Neural progenitor cell (in vitro differentiated cells): ENCODE measurements at regions not wholly inside any gene's neighbourhood (a gene's known extent, or its start where the extent isn't known, plus 50 kb on each side); places are given as distances from the start of the nearest gene placed in this dataset.

Experiments
- DNase-seq: peaks from one replicate; pipeline ENCODE4 v3.0.0-alpha.2; 2016; ENCODE audit warnings: low spot score
- H2AFZ ChIP-seq: fragments of 200-600 bp; sonication (generic); replicated peaks from 2 replicates; pipeline ENCODE4 v1.6.1; 2016; ENCODE audit warnings: antibody characterized with exemption
- H3F3A ChIP-seq: fragments of 200-600 bp; sonication (generic); 2 replicates; pipeline ENCODE4 v1.6.1; 2016; ENCODE audit warnings: antibody characterized with exemption, low read depth
- H3K27ac ChIP-seq: fragments of 200-600 bp; sonication (generic); 2 replicates; pipeline ENCODE4 v1.5.1; 2016; ENCODE audit warnings: mild to moderate bottlenecking
- H3K27me3 ChIP-seq: fragments of 200-600 bp; sonication (generic); 2 replicates; pipeline ENCODE4 v1.6.1; 2016; ENCODE audit warnings: mild to moderate bottlenecking, moderate library complexity
- H3K36me3 ChIP-seq: fragments of 200-600 bp; sonication (generic); 2 replicates; pipeline ENCODE4 v1.5.1; 2016
- H3K4me1 ChIP-seq: fragments of 200-600 bp; sonication (generic); 2 replicates; pipeline ENCODE4 v1.6.1; 2016; ENCODE audit warnings: mixed run types
- H3K4me2 ChIP-seq: fragments of 200-600 bp; sonication (generic); 2 replicates; pipeline ENCODE4 v1.6.1; 2016
- H3K4me3 ChIP-seq: fragments of 200-600 bp; sonication (generic); 2 replicates; pipeline ENCODE4 v1.5.1; 2016
- H3K79me2 ChIP-seq: fragments of 200-600 bp; sonication (generic); 2 replicates; pipeline ENCODE4 v1.6.1; 2016; ENCODE audit warnings: low read depth
- H3K9ac ChIP-seq: fragments of 200-600 bp; sonication (generic); 2 replicates; pipeline ENCODE4 v1.6.1; 2016
- H3K9me3 ChIP-seq: fragments of 200-600 bp; sonication (generic); 2 replicates; pipeline ENCODE4 v1.5.1; 2016; ENCODE audit warnings: low read depth
- H4K20me1 ChIP-seq: fragments of 200-600 bp; sonication (generic); 2 replicates; pipeline ENCODE4 v1.6.1; 2016; ENCODE audit warnings: low read depth
- H3K27ac Mint-ChIP-seq: 3 replicates; pipeline ENCODE4 v1.8.0; 2021; ENCODE audit warnings: mixed read lengths
- H3K27me3 Mint-ChIP-seq: 2 replicates; pipeline ENCODE4 v1.8.0; 2022; ENCODE audit warnings: low read depth, mild to moderate bottlenecking, inconsistent platforms, moderate library complexity, mixed read lengths; ENCODE audit not compliant: insufficient read depth
- H3K36me3 Mint-ChIP-seq: 3 replicates; pipeline ENCODE4 v1.8.0; 2021; ENCODE audit warnings: mixed read lengths
- H3K4me1 Mint-ChIP-seq: 3 replicates; pipeline ENCODE4 v1.8.0; 2021; ENCODE audit warnings: mixed read lengths
- H3K4me3 Mint-ChIP-seq: 3 replicates; pipeline ENCODE4 v1.8.0; 2021; ENCODE audit warnings: mild to moderate bottlenecking, moderate library complexity, mixed read lengths
- H3K9me3 Mint-ChIP-seq: 3 replicates; pipeline ENCODE4 v1.8.0; 2020; ENCODE audit warnings: mixed read lengths
- EZH2 ChIP-seq: fragments of 200-600 bp; sonication (generic); IDR thresholded peaks from 2 replicates; pipeline ENCODE4 v1.6.1; 2017; ENCODE audit warnings: antibody characterized with exemption, mild to moderate bottlenecking, moderate library complexity
- EZH2phosphoT487 ChIP-seq: fragments of 200-600 bp; sonication (generic); IDR thresholded peaks from 2 replicates; pipeline ENCODE4 v1.6.1; 2017; ENCODE audit warnings: antibody characterized with exemption
- TF ChIP-seq, protein P1 (sequence below): fragments of 200-600 bp; sonication (generic); IDR thresholded peaks from 2 replicates; pipeline ENCODE4 v1.5.1; 2017; ENCODE audit warnings: antibody characterized with exemption, mild to moderate bottlenecking

DNA sequence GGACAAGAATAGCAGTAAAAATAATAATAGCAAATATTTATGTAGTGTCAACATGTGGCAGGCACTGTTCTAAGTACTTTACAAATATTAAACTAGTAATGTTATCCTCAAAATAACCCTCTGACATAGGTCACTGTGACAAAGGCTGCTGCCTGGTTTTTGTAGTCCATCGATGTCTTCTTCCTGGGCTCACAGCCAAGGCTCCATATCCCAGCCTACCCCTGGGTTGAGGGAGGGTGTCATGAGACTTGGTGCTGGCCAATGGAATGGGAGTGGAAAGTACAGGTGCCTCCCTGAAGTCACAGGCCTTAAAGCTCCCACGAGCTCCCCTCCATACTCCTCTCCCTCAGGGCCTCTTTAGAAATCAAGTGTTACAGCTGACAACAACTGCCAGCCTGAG, 159.3 kb downstream of the CYRIA start:
- TF ChIP-seq EZH2phosphoT487 (no peak), EZH2 (no peak)
- TF ChIP-seq, protein P1, sequence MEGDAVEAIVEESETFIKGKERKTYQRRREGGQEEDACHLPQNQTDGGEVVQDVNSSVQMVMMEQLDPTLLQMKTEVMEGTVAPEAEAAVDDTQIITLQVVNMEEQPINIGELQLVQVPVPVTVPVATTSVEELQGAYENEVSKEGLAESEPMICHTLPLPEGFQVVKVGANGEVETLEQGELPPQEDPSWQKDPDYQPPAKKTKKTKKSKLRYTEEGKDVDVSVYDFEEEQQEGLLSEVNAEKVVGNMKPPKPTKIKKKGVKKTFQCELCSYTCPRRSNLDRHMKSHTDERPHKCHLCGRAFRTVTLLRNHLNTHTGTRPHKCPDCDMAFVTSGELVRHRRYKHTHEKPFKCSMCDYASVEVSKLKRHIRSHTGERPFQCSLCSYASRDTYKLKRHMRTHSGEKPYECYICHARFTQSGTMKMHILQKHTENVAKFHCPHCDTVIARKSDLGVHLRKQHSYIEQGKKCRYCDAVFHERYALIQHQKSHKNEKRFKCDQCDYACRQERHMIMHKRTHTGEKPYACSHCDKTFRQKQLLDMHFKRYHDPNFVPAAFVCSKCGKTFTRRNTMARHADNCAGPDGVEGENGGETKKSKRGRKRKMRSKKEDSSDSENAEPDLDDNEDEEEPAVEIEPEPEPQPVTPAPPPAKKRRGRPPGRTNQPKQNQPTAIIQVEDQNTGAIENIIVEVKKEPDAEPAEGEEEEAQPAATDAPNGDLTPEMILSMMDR, result no peak
- no peak overlapping the region for H3K27ac ChIP-seq
- Mint-ChIP-seq H3K36me3 (no peaks in the 10 kb centered on the region), H3K4me3 (no peak overlapping the region), H3K4me1 (peaks cover 21% of the 10 kb centered on the region), H3K27ac (no peak overlapping the region), H3K27me3 (peaks cover 10% of the 10 kb centered on the region), H3K9me3 (peaks cover 2% of the 10 kb centered on the region)
- peaks cover 19% of the 10 kb centered on the region for H3K27me3 ChIP-seq
- H3K79me2 ChIP-seq, result no peaks in the 10 kb centered on the region
- no peak overlapping the region for H3K4me2 ChIP-seq
- no peaks in the 10 kb centered on the region for H4K20me1 ChIP-seq
- no peak overlapping the region for H2AFZ ChIP-seq
- no peaks in the 10 kb centered on the region for H3K9me3 ChIP-seq
- no peak for DNase-seq
- H3K9ac ChIP-seq, result no peak overlapping the region
- H3K4me3 ChIP-seq, result no peak overlapping the region
- H3K4me1 ChIP-seq, result peaks cover 7% of the 10 kb centered on the region
- peaks cover 5% of the 10 kb centered on the region for H3F3A ChIP-seq
- no peaks in the 10 kb centered on the region for H3K36me3 ChIP-seq

DNA sequence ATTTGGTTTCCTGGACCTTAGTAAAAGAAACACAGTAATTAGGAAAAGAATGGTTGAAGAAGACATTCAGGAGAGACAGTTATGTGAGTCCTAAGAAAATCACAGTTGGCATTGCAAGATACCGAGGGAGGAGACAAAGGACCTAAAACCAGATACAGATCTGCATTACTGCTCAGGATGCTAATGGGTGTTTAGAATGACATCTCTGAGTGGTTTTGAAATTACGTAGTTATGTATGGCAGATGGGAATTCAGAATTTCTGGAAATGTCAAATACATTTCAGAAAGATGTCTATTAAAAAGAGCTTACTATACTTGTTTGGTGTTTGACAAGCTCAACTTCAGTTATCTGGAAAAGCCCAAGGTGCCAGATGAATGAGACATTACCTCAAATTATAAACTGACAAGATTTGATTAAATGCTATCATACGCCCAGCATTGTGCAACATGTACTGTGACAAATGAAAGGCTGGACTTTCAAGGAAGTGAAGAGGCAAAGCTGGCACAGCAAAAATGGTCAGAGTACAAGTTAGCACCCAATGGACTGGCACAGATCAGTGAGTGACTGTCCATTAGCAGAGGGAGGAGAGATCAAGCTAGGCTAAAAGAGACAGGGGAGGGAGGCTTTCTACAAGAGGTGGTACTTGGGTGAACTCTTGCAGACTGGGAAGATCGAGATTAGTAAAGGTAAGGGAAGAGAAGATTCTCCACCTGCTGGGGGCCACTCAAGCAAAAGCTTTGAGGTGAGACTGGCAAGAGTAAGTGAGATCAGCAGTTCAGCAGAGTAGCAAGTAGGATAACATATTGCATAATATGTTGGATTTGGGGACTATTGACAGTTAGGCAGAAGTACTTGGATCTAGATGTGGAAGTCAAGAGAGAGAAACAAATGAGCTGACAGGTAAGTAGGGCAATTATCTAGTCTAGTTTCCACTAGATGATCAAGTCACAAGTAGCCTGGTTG, 168.9 kb downstream of the CYRIA start:
- no peak for DNase-seq
- Histone ChIP-seq H3K4me1 (no peaks in the 10 kb centered on the region), H3K9ac (no peak overlapping the region), H4K20me1 (no peaks in the 10 kb centered on the region), H2AFZ (no peak overlapping the region), H3F3A (no peaks in the 10 kb centered on the region), H3K27ac (no peak overlapping the region), H3K9me3 (no peaks in the 10 kb centered on the region), H3K4me3 (no peak overlapping the region), H3K79me2 (no peaks in the 10 kb centered on the region), H3K36me3 (no peaks in the 10 kb centered on the region), H3K4me2 (no peak overlapping the region), H3K27me3 (no peaks in the 10 kb centered on the region)
- no peak overlapping the region for H3K27ac Mint-ChIP-seq
- no peaks in the 10 kb centered on the region for H3K36me3 Mint-ChIP-seq
- TF ChIP-seq, protein P1, result no peak
- TF ChIP-seq EZH2phosphoT487 (no peak), EZH2 (no peak)
- peaks cover 6% of the 10 kb centered on the region for H3K9me3 Mint-ChIP-seq
- H3K27me3 Mint-ChIP-seq, result peaks cover 13% of the 10 kb centered on the region
- no peak overlapping the region for H3K4me3 Mint-ChIP-seq
- peaks cover 14% of the 10 kb centered on the region for H3K4me1 Mint-ChIP-seq

DNA sequence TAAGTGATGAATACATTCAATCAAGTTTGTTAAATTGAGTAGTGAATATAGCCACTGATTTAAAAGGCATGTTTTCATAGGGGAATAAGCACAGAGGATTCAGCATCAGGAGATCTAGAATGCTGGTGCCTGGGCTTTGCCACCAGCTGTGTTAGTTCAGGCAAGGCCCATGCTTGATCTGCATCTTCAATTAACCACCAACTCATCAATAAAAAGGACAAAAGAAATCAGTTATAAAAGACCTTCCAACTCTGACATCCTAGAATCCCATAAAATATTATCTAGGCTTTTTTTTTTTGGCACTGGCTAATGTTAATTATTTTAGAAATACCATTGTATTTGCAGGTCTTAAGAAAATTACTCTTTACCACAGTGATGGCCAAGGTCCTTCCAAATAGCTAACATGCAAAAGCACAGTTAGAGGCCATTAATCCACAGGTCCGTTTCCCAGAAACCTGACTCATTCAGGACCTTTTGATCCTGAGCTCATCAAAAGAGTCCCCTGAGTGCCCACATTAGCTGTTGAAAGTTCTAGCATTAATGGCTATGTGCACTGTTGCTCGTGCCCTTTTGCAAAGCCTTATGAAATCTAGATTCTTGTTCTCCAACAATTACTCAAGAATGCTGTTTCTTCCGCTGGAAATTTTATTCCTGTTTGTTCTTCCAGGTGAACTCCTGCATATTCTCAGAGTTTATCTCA, 170.0 kb downstream of the CYRIA start:
- Histone ChIP-seq H3K36me3 (no peaks in the 10 kb centered on the region), H3K9me3 (no peaks in the 10 kb centered on the region), H3K4me1 (no peaks in the 10 kb centered on the region), H2AFZ (no peak overlapping the region), H3K4me2 (no peak overlapping the region), H3K9ac (no peak overlapping the region), H3K27me3 (no peaks in the 10 kb centered on the region), H3K27ac (no peak overlapping the region), H3K4me3 (no peak overlapping the region), H4K20me1 (no peaks in the 10 kb centered on the region), H3F3A (no peaks in the 10 kb centered on the region), H3K79me2 (no peaks in the 10 kb centered on the region)
- no peak overlapping the region for H3K4me3 Mint-ChIP-seq
- H3K9me3 Mint-ChIP-seq, result peaks cover 6% of the 10 kb centered on the region
- H3K36me3 Mint-ChIP-seq, result no peaks in the 10 kb centered on the region
- no peak overlapping the region for H3K27ac Mint-ChIP-seq
- DNase-seq, result no peak
- no peak for TF ChIP-seq EZH2
- TF ChIP-seq, protein P1, result no peak
- no peak for TF ChIP-seq EZH2phosphoT487
- peaks cover 14% of the 10 kb centered on the region for H3K4me1 Mint-ChIP-seq
- peaks cover 13% of the 10 kb centered on the region for H3K27me3 Mint-ChIP-seq
